CD4-positive, alpha-beta T cell treated with Interleukin-15 for 4 hours (primary cell): ENCODE measurements at regions not wholly inside any gene's neighbourhood (a gene's known extent, or its start where the extent isn't known, plus 50 kb on each side); places are given as distances from the start of the nearest gene placed in this dataset.

Experiments used
- DNase-seq: peaks from one replicate; pipeline ENCODE4 v3.0.0-alpha.2; 2020; ENCODE audit warnings: low spot score

- DNase-seq, result no peak
Observed at GRCh38 chr13:103134271-103134670, 68.1 kb upstream of the SLC10A2 start.

- no peak for DNase-seq
Observed at GRCh38 chr13:103133556-103133955, 67.3 kb upstream of the SLC10A2 start.

- no peak for DNase-seq
Observed at GRCh38 chr13:103130681-103131210, 64.5 kb upstream of the SLC10A2 start.

GRCh38 chr13:103130146-103130545, 63.9 kb upstream of the SLC10A2 start:
- DNase-seq, result no peak
